ENCODE measurements at regions not wholly inside any gene's neighbourhood (a gene's known extent, or its start where the extent isn't known, plus 50 kb on each side); places are given as distances from the start of the nearest gene placed in this dataset.

- TF ChIP-seq CTCF (IDR thresholded peaks at IDR 0.05) = no peak
- TF ChIP-seq POLR2A (IDR thresholded peaks at IDR 0.05) = no peak
These were observed 94.1 kb upstream of the LIFR start for GRCh38 chr5:38650540-38650939.
